ENCODE measurements at regions not wholly inside any gene's neighbourhood (a gene's known extent, or its start where the extent isn't known, plus 50 kb on each side); places are given as distances from the start of the nearest gene placed in this dataset.

DNA sequence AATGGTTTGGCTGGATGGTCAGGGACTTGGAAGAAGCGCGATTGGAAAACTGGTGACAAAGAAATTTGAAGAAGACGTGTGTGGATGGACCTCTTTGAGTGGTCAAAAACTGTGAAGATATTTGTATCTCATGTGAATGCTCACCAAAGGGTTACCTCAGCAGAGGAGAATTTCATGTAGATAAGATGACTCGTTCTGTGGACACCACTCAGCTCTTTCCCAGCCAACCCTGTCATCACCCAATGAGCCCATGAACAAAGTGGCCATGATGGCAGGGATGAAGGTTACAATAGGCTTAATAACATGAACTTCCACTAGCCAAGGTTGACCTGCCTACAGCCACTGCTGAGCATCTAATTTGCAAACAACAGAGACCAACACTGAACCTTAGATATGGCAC is 248.3 kb downstream of the KCNE4 start:
- DNase-seq (ENCODE audit: low read depth): no peak
- H3K4me3 ChIP-seq (ENCODE audit: low read depth, low read length): no peak overlapping the region
- no peak for TF ChIP-seq CTCF (IDR thresholded peaks at IDR 0.05; ENCODE audit: insufficient read depth, low read depth, low read length, missing control alignments)

GRCh38 chr2:223306371-223306770 is 254.4 kb downstream of the KCNE4 start:
- peak; percentile 56 for DNase-seq (ENCODE audit: low read depth)
- H3K4me3 ChIP-seq (ENCODE audit: low read depth, low read length): no peak overlapping the region
- TF ChIP-seq CTCF (IDR thresholded peaks at IDR 0.05; ENCODE audit: insufficient read depth, low read depth, low read length, missing control alignments): peak; percentile 69

DNA sequence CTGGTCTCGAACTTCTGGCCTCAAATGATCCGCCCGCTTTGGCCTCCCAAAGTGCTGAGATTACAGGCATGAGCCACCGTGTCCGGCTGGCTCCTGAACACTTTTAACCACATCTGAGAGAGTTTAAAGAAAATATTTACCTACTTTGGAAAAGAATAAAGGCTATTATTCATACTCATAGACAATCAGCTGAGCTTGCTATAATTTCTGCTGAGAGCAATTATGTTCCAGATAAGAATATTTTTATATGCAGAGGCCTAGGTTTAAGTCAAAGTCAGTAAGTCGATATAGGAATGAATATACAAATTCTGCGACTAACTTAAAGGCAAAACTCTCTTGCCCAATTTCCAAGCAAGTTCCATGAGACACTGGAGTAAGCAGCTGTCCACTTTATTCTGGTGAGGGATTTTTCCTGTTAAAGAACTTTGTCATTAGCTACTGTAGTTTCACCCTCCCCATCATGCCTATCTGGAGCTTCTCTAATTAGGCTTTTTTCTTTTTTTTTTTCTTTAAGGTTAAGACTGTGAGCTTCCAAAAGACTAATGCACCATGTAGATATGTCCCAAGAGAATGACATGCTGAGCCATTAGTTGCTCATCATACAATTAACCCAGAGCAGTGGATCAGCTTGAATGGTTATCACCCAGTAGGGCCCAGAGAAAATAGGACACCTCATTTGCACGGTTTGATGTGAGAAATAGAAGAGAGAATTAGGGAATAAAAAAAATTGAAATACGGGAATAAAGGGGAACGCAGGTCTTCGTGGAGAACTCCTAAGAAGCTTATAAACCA is 260.1 kb downstream of the KCNE4 start:
- DNase-seq (ENCODE audit: low read depth): no peak
- TF ChIP-seq CTCF (IDR thresholded peaks at IDR 0.05; ENCODE audit: insufficient read depth, low read depth, low read length, missing control alignments): no peak
- no peak overlapping the region for H3K4me3 ChIP-seq (ENCODE audit: low read depth, low read length)

- no peak overlapping the region for H3K4me3 ChIP-seq (ENCODE audit: low read depth, low read length)
- DNase-seq (ENCODE audit: low read depth): no peak
- TF ChIP-seq CTCF (IDR thresholded peaks at IDR 0.05; ENCODE audit: insufficient read depth, low read depth, low read length, missing control alignments): no peak
Measured at GRCh38 chr2:223313101-223313500, 261.1 kb downstream of the KCNE4 start.

DNA sequence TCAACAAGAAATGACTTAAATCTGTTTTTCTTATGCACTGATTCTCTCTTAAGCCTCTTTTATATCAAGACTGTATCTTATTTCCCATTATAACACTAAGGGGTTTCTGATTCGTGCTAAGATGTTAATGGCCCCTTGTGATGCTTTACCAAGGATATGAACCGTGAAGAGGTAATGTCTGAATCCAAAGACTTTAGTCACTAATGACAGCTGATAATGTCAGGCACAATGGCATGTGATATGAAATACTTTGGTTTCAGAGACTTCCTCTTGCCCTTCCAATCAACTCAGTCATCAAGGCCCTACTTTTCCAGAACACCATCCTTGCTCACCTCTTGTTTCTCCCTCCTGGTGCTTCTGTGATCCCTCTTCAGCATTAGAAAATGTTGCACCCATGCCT is 262.8 kb downstream of the KCNE4 start:
- no peak for TF ChIP-seq CTCF (IDR thresholded peaks at IDR 0.05; ENCODE audit: insufficient read depth, low read depth, low read length, missing control alignments)
- DNase-seq (ENCODE audit: low read depth): no peak
- no peak overlapping the region for H3K4me3 ChIP-seq (ENCODE audit: low read depth, low read length)

- DNase-seq (ENCODE audit: low read depth): no peak
- H3K4me3 ChIP-seq (ENCODE audit: low read depth, low read length): no peak overlapping the region
- no peak for TF ChIP-seq CTCF (IDR thresholded peaks at IDR 0.05; ENCODE audit: insufficient read depth, low read depth, low read length, missing control alignments)
Measured at GRCh38 chr2:223315813-223316212, 263.8 kb downstream of the KCNE4 start.

DNA sequence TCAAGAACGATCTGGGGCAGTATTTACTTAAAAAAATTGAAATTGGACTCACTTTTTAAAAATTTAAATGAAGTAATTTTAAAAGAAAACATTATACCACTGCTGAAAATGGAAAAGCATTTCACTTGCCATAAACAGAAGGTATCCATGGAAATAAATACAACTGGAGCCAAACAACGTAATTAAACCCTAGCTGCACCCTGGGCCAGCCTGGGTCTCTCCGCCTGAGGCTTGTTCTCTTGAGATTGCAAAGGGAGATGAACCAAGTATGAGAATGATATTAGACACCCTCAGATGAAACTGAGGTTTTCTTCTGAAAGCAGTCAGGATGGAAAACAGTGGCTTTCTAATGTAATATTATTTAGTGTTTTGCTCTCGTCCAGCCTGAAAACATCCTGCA is 264.4 kb downstream of the KCNE4 start:
- no peak for DNase-seq (ENCODE audit: low read depth)
- no peak overlapping the region for H3K4me3 ChIP-seq (ENCODE audit: low read depth, low read length)
- TF ChIP-seq CTCF (IDR thresholded peaks at IDR 0.05; ENCODE audit: insufficient read depth, low read depth, low read length, missing control alignments): no peak
